Psoas muscle (tissue), 7 donors: ENCODE measurements at regions not wholly inside any gene's neighbourhood (a gene's known extent, or its start where the extent isn't known, plus 50 kb on each side); places are given as distances from the start of the nearest gene placed in this dataset.

Experiments
- ATAC-seq, 4 donors: fragments of 200-7000 bp; cut with Tn5 transposase; one replicate each; pipeline ENCODE4 v1.9.1; 2020; ENCODE audit warnings: moderate library complexity in 3 of 4, mild to moderate bottlenecking in 2 of 4
- DNase-seq, 2 donors: peaks; one replicate each; pipeline ENCODE4 v3.0.0-alpha.2; 2020
- H3K27ac ChIP-seq: fragments of 200-600 bp; one replicate; pipeline ENCODE4 v1.8.0; 2022
- H3K27me3 ChIP-seq, 3 donors: fragments of 200-600 bp in 1 of 3; one replicate each; pipeline versions ENCODE4 v1.6.1 to v1.8.0; 2013 to 2022; ENCODE audit warnings: low read length in 2 of 3, mild to moderate bottlenecking in 2 of 3, moderate library complexity in 1 of 3; ENCODE audit not compliant: insufficient read depth in 3 of 3
- H3K36me3 ChIP-seq, 2 donors: fragments of 200-600 bp in 1 of 2; one replicate each; pipeline versions ENCODE4 v1.6.1 to v1.8.0; 2013 to 2022; ENCODE audit warnings: low read depth in 1 of 2, mild to moderate bottlenecking in 1 of 2, moderate library complexity in 1 of 2; ENCODE audit not compliant: insufficient read depth in 1 of 2
- H3K4me1 ChIP-seq: fragments of 200-600 bp; one replicate; pipeline ENCODE4 v1.8.0; 2022
- H3K4me3 ChIP-seq: fragments of 200-600 bp; one replicate; pipeline ENCODE4 v1.8.0; 2022; ENCODE audit warnings: mild to moderate bottlenecking
- H3K9me3 ChIP-seq: fragments of 200-600 bp; one replicate; pipeline ENCODE4 v1.8.0; 2022
- WGBS, 3 donors: extraction: QIAGEN DNeasy Blood & Tissue Kit; methylation state at CpG; one replicate each; pipeline versions ENCODE4 v1.1.6 to v1.1.7; 2013; 5-methylcytosine and 5-hydroxymethylcytosine counted together
- intact Hi-C, 2 donors: fragments of 100-400 bp; cut with DNase I; formaldehyde crosslinking; loops; one replicate each; pipeline versions ENCODE4 v1.11.0 to v1.14.2; 2022
- TF ChIP-seq, protein P1 (sequence below): fragments of 200-600 bp; IDR thresholded peaks from one replicate; pipeline ENCODE4 v1.8.0; 2022; ENCODE audit warnings: antibody characterized with exemption
- donor health status: healthy with polysubstance abuse.
- donor health status: DM: no; HTN: no; CAD: no; lungs with moderate emphysema.
- donor health status: Bipolar disorder and iron deficiency.
- donor health status: healthy.
- donor health status: DM: yes; HTN: yes; CAD: no.
- donor health status: DM: no; HTN: no; CAD: no.
- donor health status: DM: yes; HTN: yes; CAD: no.

DNA sequence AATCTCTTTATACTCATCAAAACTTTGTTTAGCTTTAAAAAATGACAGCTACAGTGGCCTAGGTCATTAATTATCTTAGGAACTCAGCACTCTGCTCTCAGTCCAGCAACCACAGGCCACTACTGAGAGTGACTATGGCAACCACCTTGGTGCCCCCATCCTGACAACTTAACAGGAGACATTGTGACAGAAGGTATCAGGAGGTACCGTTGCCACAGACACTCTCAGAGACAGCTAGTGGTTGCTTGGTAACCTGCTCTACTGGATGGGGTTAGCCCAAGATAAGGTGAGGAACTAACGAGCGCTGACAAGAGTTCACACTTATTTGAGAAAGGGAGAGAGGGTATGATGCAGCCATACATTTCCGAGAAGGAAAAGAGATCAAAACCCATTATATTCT, 76.1 kb upstream of the TFAP2D start:
- no peaks in the 10 kb centered on the region for H3K27me3 ChIP-seq
- WGBS, 3 donors: 24 to 38% (median 38%) methylated on average over 4 of the region's 4 CpGs
- intact Hi-C loops: no loop called here

DNA sequence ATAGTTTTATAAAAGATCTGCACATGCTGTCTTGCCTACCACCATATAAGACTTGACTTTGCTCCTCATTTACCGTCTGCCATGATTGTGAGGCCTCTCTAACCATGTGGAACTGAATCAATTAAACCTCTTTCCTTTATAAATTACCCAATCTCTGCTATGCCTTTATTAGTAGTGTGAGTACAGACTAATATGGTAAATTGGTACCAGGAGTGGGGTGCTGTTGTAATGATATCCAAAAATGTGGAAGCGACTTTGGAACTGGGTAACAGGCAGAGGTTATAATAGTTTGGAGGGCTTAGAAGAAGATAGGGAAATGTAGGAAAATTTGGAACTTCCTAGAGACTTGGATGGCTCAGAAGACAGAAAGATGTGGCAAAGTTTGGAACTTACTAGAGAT, 64.2 kb upstream of the TFAP2D start:
- DNase-seq (no peak), ATAC-seq (no peak)
- Histone ChIP-seq H3K4me3 (no peak overlapping the region), H3K36me3 (no peaks in the 10 kb centered on the region), H3K27ac (no peak overlapping the region), H3K4me1 (no peaks in the 10 kb centered on the region), H3K9me3 (peaks cover 7% of the 10 kb centered on the region), H3K27me3 (peaks cover 0 to 2% (median 0%) of the 10 kb centered on the region in 3 donors)
- intact Hi-C loops: no loop called here
- 82 to 85% (median 85%) methylated on average over 2 of the region's 2 CpGs for WGBS, 3 donors
- TF ChIP-seq, protein P1, sequence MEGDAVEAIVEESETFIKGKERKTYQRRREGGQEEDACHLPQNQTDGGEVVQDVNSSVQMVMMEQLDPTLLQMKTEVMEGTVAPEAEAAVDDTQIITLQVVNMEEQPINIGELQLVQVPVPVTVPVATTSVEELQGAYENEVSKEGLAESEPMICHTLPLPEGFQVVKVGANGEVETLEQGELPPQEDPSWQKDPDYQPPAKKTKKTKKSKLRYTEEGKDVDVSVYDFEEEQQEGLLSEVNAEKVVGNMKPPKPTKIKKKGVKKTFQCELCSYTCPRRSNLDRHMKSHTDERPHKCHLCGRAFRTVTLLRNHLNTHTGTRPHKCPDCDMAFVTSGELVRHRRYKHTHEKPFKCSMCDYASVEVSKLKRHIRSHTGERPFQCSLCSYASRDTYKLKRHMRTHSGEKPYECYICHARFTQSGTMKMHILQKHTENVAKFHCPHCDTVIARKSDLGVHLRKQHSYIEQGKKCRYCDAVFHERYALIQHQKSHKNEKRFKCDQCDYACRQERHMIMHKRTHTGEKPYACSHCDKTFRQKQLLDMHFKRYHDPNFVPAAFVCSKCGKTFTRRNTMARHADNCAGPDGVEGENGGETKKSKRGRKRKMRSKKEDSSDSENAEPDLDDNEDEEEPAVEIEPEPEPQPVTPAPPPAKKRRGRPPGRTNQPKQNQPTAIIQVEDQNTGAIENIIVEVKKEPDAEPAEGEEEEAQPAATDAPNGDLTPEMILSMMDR: no peak

More for the DNA sequence above, 76.1 kb upstream of the TFAP2D start:
- DNase-seq: no peak
- no peak overlapping the region for H3K27ac ChIP-seq
- H3K36me3 ChIP-seq: no peaks in the 10 kb centered on the region
- H3K4me3 ChIP-seq: no peak overlapping the region
- H3K4me1 ChIP-seq: no peaks in the 10 kb centered on the region
- no peak for ATAC-seq
- no peaks in the 10 kb centered on the region for H3K9me3 ChIP-seq
- TF ChIP-seq, protein P1: no peak

DNA sequence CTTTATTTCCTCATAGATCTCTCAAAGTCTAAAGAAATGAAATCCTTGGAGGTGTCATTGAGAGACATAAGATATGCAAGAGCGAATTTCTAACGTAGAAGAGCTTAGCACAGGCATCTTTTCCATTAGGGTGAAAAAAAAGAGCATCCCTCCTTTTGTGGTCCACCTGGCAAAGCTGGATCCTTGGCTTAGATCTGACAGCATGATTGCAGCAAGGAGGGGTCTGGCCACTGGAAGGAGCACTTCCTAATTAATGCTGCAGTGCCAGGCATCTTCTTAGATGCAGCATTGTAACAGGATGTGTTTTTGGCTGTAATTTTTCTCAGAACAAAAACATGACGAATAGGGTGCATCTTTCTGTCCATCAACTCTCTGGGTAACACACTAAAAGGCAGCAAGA, 60.1 kb upstream of the TFAP2D start:
- intact Hi-C loops: loop anchor here in 1 of 2 donors (10.0 kb wide), 1 partner anchor 142 kb away; no protein-coding TSS in a partner anchor
- TF ChIP-seq, protein P1: no peak
- 54 to 62% (median 62%) methylated on average over 3 of the region's 3 CpGs for WGBS, 3 donors
- DNase-seq (no peak), ATAC-seq (no peak)
- peaks cover 0 to 2% (median 0%) of the 10 kb centered on the region in 3 donors for H3K27me3 ChIP-seq
- H3K4me1 ChIP-seq: no peaks in the 10 kb centered on the region
- H3K4me3 ChIP-seq: no peak overlapping the region
- H3K36me3 ChIP-seq: no peaks in the 10 kb centered on the region
- H3K9me3 ChIP-seq: peaks cover 7% of the 10 kb centered on the region
- no peak overlapping the region for H3K27ac ChIP-seq

DNA sequence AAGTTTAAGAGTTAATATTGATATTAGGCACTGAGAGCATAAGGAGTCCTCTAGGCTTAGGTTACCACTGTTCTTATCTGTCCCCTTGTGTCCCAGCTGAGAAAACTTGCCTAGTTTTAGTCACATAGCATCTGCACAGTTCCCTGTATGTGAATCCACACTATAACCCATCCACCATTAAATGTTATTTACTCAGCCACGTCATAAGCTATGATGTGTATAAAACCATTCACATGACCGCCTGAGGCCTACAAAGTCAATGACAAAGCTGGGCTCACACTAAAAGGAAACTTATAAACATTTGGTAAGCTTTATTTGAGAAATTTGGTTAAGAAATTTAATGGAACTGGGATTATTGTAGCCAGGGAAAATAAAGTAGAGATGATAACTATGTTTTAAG, 59.2 kb upstream of the TFAP2D start:
- Histone ChIP-seq H3K4me3 (no peak overlapping the region), H3K36me3 (no peaks in the 10 kb centered on the region), H3K27ac (no peak overlapping the region), H3K27me3 (peaks cover 0 to 2% (median 0%) of the 10 kb centered on the region in 3 donors), H3K9me3 (peaks cover 6% of the 10 kb centered on the region), H3K4me1 (no peaks in the 10 kb centered on the region)
- no peak for ATAC-seq
- WGBS, 3 donors: 78 to 86% (median 81%) methylated on average over 2 of the region's 2 CpGs
- TF ChIP-seq, protein P1: no peak
- no peak for DNase-seq
- intact Hi-C loops: loop anchor here in 1 of 2 donors (10.0 kb wide), 1 partner anchor 141 kb away; no protein-coding TSS in a partner anchor

DNA sequence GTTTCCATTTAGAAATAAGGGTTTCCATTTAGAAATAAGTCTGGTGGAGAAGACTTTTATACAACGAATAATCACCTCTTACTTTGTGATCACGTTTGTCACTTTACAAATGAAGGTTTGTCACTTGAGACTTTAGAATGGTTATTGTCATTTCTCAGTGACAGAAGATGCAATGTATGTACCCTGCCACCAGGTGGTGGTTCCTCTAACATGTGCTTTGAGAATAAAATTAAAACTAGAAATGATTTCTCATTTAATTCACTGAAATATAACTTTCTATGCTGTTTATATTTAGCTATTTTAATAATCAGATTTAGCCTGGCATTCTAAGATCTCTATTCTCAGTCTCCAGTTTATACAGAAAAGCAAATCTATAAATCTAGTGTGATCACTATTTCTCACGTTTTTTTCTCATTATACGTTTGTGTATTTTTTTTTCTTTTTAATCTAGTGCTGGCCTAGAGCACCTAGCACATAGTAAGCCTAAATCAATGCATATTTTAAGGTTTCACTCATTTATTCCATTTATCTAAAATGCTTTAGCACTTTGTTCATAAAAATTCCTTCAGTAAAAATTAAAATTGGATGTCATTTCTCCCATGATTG, 57.4 kb upstream of the TFAP2D start:
- Histone ChIP-seq H3K27ac (no peak overlapping the region), H3K4me3 (no peak overlapping the region), H3K27me3 (peaks cover 0 to 2% (median 0%) of the 10 kb centered on the region in 3 donors), H3K4me1 (no peaks in the 10 kb centered on the region), H3K36me3 (no peaks in the 10 kb centered on the region), H3K9me3 (no peaks in the 10 kb centered on the region)
- WGBS, 3 donors: 39 to 41% (median 40%) methylated on average over 4 of the region's 4 CpGs
- DNase-seq (no peak), ATAC-seq (no peak)
- intact Hi-C loops: loop anchor here in 1 of 2 donors (10.0 kb wide), 1 partner anchor 139 kb away; no protein-coding TSS in a partner anchor
- TF ChIP-seq, protein P1: peak; percentile 38
